SK-N-SH treated with all-trans-retinoic acid at 6 μM for 48 hours (cell line): ENCODE measurements at regions not wholly inside any gene's neighbourhood (a gene's known extent, or its start where the extent isn't known, plus 50 kb on each side); places are given as distances from the start of the nearest gene placed in this dataset.
A peak's percentile ranks its signal among the peaks of the same experiment; 100 is the strongest.

ENCODE experiments used
- ARNTL ChIP-seq: fragments of 450-650 bp; formaldehyde crosslinking; IDR thresholded peaks from 2 replicates; pipeline ENCODE4 v1.5.0; 2020; ENCODE audit warnings: low read depth, mild to moderate bottlenecking, moderate library complexity, borderline replicate concordance
- CREB5 ChIP-seq: fragments of 250-450 bp; sonication (Bioruptor Pico); IDR thresholded peaks from 2 replicates; pipeline ENCODE4 v1.5.1; 2020; ENCODE audit warnings: low read depth, mild to moderate bottlenecking, moderate library complexity
- ESRRG ChIP-seq: fragments of 250-450 bp; sonication (Bioruptor Pico); IDR thresholded peaks from 2 replicates; pipeline ENCODE4 v1.6.1; 2021; ENCODE audit warnings: mild to moderate bottlenecking
- GLIS3 ChIP-seq: fragments of 250-450 bp; sonication (Bioruptor Pico); IDR thresholded peaks from 2 replicates; pipeline ENCODE4 v1.5.0; 2020; ENCODE audit warnings: mild to moderate bottlenecking, moderate library complexity
- ISL1 ChIP-seq: fragments of 250-450 bp; sonication (Bioruptor Pico); IDR thresholded peaks from 2 replicates; pipeline ENCODE4 v2.1.2; 2022; ENCODE audit warnings: mild to moderate bottlenecking, moderate library complexity
- PATZ1 ChIP-seq: fragments of 250-450 bp; sonication (Bioruptor Pico); IDR thresholded peaks from 2 replicates; pipeline ENCODE4 v1.8.0; 2020; ENCODE audit warnings: mild to moderate bottlenecking, moderate library complexity, borderline replicate concordance
- PPARA ChIP-seq: fragments of 250-450 bp; sonication (Bioruptor Pico); IDR thresholded peaks from 2 replicates; pipeline ENCODE4 v1.5.0; 2020; ENCODE audit warnings: mild to moderate bottlenecking, borderline replicate concordance
- SNAI2 ChIP-seq: fragments of 250-450 bp; sonication (Bioruptor Pico); IDR thresholded peaks from 2 replicates; pipeline ENCODE4 v1.5.0; 2020; ENCODE audit warnings: mild to moderate bottlenecking, moderate library complexity
- TCF4 ChIP-seq: fragments of 250-450 bp; sonication (Bioruptor Pico); IDR thresholded peaks from 2 replicates; pipeline ENCODE4 v1.8.0; 2021; ENCODE audit warnings: mild to moderate bottlenecking, moderate library complexity, borderline replicate concordance
- TOX ChIP-seq: fragments of 250-450 bp; sonication (Bioruptor Pico); IDR thresholded peaks from 2 replicates; pipeline ENCODE4 v1.8.0; 2021; ENCODE audit warnings: mild to moderate bottlenecking, moderate library complexity, borderline replicate concordance
- TSHZ2 ChIP-seq: fragments of 250-450 bp; sonication (Bioruptor Pico); IDR thresholded peaks from 2 replicates; pipeline ENCODE4 v1.5.0; 2020; ENCODE audit warnings: mild to moderate bottlenecking, moderate library complexity
- ZFP3 ChIP-seq: fragments of 250-450 bp; sonication (Bioruptor Pico); IDR thresholded peaks from 2 replicates; pipeline ENCODE4 v1.5.0; 2020; ENCODE audit warnings: mild to moderate bottlenecking, moderate library complexity
- ZFP30 ChIP-seq: fragments of 450-650 bp; formaldehyde crosslinking; IDR thresholded peaks from 2 replicates; pipeline ENCODE4 v1.5.0; 2022; ENCODE audit warnings: mild to moderate bottlenecking, moderate library complexity

- TF ChIP-seq GLIS3 (no peak), ARNTL (CRISPR knock-in tag) (no peak), PATZ1 (CRISPR knock-in tag) (no peak), CREB5 (CRISPR knock-in tag) (no peak), TCF4 (CRISPR knock-in tag) (no peak), SNAI2 (CRISPR knock-in tag) (no peak), ISL1 (CRISPR knock-in tag) (peak; percentile 40), TOX (CRISPR knock-in tag) (no peak), ZFP30 (no peak), ZFP3 (CRISPR knock-in tag) (no peak), PPARA (CRISPR knock-in tag) (no peak), TSHZ2 (CRISPR knock-in tag) (no peak), ESRRG (no peak)
Measured at GRCh38 chr5:92962752-92963151, 618.3 kb downstream of the NR2F1-AS1 start.
